PC-3 (cell line): ENCODE measurements at regions not wholly inside any gene's neighbourhood (a gene's known extent, or its start where the extent isn't known, plus 50 kb on each side); places are given as distances from the start of the nearest gene placed in this dataset.

Experiments
- CTCF ChIP-seq: fragments of 300-600 bp; sonication (generic); conservative IDR thresholded peaks from 2 replicates; pipeline ENCODE4 v1.5.1; 2017; ENCODE audit warnings: antibody characterized with exemption, low read depth, mild to moderate bottlenecking, low read length
- EZH2 ChIP-seq: fragments of 300-600 bp; sonication (generic); IDR thresholded peaks from one replicate; pipeline ENCODE4 v1.6.1; 2017; ENCODE audit warnings: antibody characterized with exemption, mild to moderate bottlenecking, low read length; ENCODE audit not compliant: unreplicated experiment

- TF ChIP-seq EZH2: no peak
- no peak for TF ChIP-seq CTCF
These were observed 337.3 kb upstream of the ARHGEF26 start for GRCh38 chr3:153783741-153784480.
